HG02678 (cell line): ENCODE measurements at regions not wholly inside any gene's neighbourhood (a gene's known extent, or its start where the extent isn't known, plus 50 kb on each side); places are given as distances from the start of the nearest gene placed in this dataset.

ENCODE experiments used
- ATAC-seq: cut with Tn5 transposase; IDR thresholded peaks from one replicate; pipeline ENCODE4 v1.9.1; 2021; ENCODE audit warnings: mild to moderate bottlenecking, moderate library complexity; ENCODE audit not compliant: unreplicated experiment

GRCh38 chr1:79695138-79695537, 688.6 kb upstream of the ADGRL4 start:
- peak; percentile 88 for ATAC-seq

GRCh38 chr1:79694241-79694640, 687.7 kb upstream of the ADGRL4 start:
- ATAC-seq = peak; percentile 58

GRCh38 chr1:79693441-79694114, 687.0 kb upstream of the ADGRL4 start:
- ATAC-seq = peak; percentile 8

- no peak for ATAC-seq
These were observed 686.0 kb upstream of the ADGRL4 start for GRCh38 chr1:79692519-79692918.

- no peak for ATAC-seq
These were observed 682.4 kb upstream of the ADGRL4 start for GRCh38 chr1:79688932-79689331.

GRCh38 chr1:79683420-79683819, 676.9 kb upstream of the ADGRL4 start:
- ATAC-seq = no peak

GRCh38 chr1:79682478-79682877, 675.9 kb upstream of the ADGRL4 start:
- no peak for ATAC-seq

GRCh38 chr1:79681382-79681781, 674.9 kb upstream of the ADGRL4 start:
- ATAC-seq = no peak

- ATAC-seq = no peak
These were observed 673.4 kb upstream of the ADGRL4 start for GRCh38 chr1:79679916-79680315.

GRCh38 chr1:79667848-79668696, 661.5 kb upstream of the ADGRL4 start:
- peak; percentile 98 for ATAC-seq

- ATAC-seq = no peak
These were observed 660.6 kb upstream of the ADGRL4 start for GRCh38 chr1:79667166-79667565.

GRCh38 chr1:79663916-79664315, 657.4 kb upstream of the ADGRL4 start:
- ATAC-seq = no peak

GRCh38 chr1:79662596-79662995, 656.1 kb upstream of the ADGRL4 start:
- ATAC-seq = no peak

GRCh38 chr1:79660129-79660528, 653.6 kb upstream of the ADGRL4 start:
- no peak for ATAC-seq

GRCh38 chr1:79657951-79658658, 651.6 kb upstream of the ADGRL4 start:
- no peak for ATAC-seq

- ATAC-seq = no peak
These were observed 649.3 kb upstream of the ADGRL4 start for GRCh38 chr1:79655876-79656275.

- no peak for ATAC-seq
These were observed 645.9 kb upstream of the ADGRL4 start for GRCh38 chr1:79652426-79652825.

GRCh38 chr1:79648126-79648525, 641.6 kb upstream of the ADGRL4 start:
- no peak for ATAC-seq

GRCh38 chr1:79646880-79647279, 640.4 kb upstream of the ADGRL4 start:
- ATAC-seq = no peak

GRCh38 chr1:79638382-79638781, 631.9 kb upstream of the ADGRL4 start:
- peak; percentile 100 for ATAC-seq

- no peak for ATAC-seq
These were observed 626.9 kb upstream of the ADGRL4 start for GRCh38 chr1:79633456-79633855.

GRCh38 chr1:79629414-79629813, 622.9 kb upstream of the ADGRL4 start:
- peak; percentile 68 for ATAC-seq
